ENCODE measurements at regions not wholly inside any gene's neighbourhood (a gene's known extent, or its start where the extent isn't known, plus 50 kb on each side); places are given as distances from the start of the nearest gene placed in this dataset.

DNA sequence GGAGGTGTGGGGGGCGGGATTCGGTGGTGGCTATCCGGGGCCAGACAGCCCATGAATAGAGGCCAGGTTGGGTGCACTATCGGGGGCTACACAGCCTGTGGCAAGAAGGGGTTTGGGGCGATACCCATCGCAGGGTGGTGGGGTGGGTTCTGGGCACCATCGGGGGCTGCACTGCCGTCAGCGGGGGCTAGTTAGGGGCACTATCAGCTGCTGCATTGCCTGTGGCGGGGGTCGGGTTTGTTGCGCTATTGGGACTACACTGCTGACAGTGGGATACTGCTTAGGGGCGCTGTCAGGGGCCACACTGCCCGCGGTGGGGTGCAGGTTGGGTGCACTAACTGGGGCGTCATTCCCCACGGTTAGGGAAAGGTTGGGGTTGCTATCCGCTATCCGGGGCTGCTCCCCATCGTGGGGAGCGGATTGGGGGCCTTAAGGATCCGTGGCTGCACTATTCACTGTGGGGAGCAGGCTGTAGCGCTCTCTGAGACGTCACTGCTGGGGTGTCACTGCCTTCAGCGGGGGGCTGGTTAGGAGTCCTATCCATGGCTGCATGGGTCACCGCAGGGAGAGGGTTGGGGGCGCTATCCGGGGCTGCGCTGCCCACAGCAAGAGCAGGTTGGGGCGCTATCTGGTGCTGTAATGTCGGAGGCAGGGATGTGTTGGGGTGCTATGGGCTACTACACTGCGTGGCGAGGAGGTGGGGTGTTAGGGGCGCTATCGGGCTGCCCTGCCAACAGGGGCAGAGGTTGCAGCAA is 76.5 kb upstream of the SLC35G4 start (continued):
- TF ChIP-seq WIZ (CRISPR knock-in tag; IDR thresholded peaks at IDR 0.05) = no peak
- TF ChIP-seq ZNF354B (CRISPR knock-in tag; IDR thresholded peaks at IDR 0.05) = no peak
- no peak for TF ChIP-seq ZSCAN20 (CRISPR knock-in tag; IDR thresholded peaks at IDR 0.05; ENCODE audit: borderline replicate concordance)
- no peak for TF ChIP-seq POLR2G (IDR thresholded peaks at IDR 0.05; ENCODE audit: low read depth, low read length)
- TF ChIP-seq, protein P1, sequence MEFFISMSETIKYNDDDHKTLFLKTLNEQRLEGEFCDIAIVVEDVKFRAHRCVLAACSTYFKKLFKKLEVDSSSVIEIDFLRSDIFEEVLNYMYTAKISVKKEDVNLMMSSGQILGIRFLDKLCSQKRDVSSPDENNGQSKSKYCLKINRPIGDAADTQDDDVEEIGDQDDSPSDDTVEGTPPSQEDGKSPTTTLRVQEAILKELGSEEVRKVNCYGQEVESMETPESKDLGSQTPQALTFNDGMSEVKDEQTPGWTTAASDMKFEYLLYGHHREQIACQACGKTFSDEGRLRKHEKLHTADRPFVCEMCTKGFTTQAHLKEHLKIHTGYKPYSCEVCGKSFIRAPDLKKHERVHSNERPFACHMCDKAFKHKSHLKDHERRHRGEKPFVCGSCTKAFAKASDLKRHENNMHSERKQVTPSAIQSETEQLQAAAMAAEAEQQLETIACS (CRISPR knock-in tag; IDR thresholded peaks at IDR 0.05) = no peak
- TF ChIP-seq ZNF552 (CRISPR knock-in tag; IDR thresholded peaks at IDR 0.05; ENCODE audit: borderline replicate concordance) = no peak
- TF ChIP-seq, protein P2, sequence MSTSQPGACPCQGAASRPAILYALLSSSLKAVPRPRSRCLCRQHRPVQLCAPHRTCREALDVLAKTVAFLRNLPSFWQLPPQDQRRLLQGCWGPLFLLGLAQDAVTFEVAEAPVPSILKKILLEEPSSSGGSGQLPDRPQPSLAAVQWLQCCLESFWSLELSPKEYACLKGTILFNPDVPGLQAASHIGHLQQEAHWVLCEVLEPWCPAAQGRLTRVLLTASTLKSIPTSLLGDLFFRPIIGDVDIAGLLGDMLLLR (CRISPR knock-in tag; IDR thresholded peaks at IDR 0.05) = no peak
- TF ChIP-seq THAP11 (CRISPR knock-in tag; IDR thresholded peaks at IDR 0.05) = no peak
- TF ChIP-seq SP2 (CRISPR knock-in tag; IDR thresholded peaks at IDR 0.05) = no peak
- TF ChIP-seq, protein P3, sequence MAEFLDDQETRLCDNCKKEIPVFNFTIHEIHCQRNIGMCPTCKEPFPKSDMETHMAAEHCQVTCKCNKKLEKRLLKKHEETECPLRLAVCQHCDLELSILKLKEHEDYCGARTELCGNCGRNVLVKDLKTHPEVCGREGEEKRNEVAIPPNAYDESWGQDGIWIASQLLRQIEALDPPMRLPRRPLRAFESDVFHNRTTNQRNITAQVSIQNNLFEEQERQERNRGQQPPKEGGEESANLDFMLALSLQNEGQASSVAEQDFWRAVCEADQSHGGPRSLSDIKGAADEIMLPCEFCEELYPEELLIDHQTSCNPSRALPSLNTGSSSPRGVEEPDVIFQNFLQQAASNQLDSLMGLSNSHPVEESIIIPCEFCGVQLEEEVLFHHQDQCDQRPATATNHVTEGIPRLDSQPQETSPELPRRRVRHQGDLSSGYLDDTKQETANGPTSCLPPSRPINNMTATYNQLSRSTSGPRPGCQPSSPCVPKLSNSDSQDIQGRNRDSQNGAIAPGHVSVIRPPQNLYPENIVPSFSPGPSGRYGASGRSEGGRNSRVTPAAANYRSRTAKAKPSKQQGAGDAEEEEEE (CRISPR knock-in tag; IDR thresholded peaks at IDR 0.05; ENCODE audit: borderline replicate concordance) = no peak
- TF ChIP-seq FIP1L1 (IDR thresholded peaks at IDR 0.05; ENCODE audit: borderline replicate concordance, insufficient read depth, low read depth, low read length) = no peak
- TF ChIP-seq, protein P4, sequence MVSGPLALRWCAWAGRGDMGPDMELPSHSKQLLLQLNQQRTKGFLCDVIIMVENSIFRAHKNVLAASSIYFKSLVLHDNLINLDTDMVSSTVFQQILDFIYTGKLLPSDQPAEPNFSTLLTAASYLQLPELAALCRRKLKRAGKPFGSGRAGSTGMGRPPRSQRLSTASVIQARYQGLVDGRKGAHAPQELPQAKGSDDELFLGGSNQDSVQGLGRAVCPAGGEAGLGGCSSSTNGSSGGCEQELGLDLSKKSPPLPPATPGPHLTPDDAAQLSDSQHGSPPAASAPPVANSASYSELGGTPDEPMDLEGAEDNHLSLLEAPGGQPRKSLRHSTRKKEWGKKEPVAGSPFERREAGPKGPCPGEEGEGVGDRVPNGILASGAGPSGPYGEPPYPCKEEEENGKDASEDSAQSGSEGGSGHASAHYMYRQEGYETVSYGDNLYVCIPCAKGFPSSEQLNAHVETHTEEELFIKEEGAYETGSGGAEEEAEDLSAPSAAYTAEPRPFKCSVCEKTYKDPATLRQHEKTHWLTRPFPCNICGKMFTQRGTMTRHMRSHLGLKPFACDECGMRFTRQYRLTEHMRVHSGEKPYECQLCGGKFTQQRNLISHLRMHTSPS (CRISPR knock-in tag; IDR thresholded peaks at IDR 0.05; ENCODE audit: low read depth) = no peak
- TF ChIP-seq GATA4 (IDR thresholded peaks at IDR 0.05; ENCODE audit: borderline replicate concordance, low read depth) = no peak
